Gastrocnemius medialis (tissue), 4 donors: ENCODE measurements at regions not wholly inside any gene's neighbourhood (a gene's known extent, or its start where the extent isn't known, plus 50 kb on each side); places are given as distances from the start of the nearest gene placed in this dataset.

Source experiments
- CTCF ChIP-seq, 5 experiments: fragments of 450-650 bp in 3 of 5; fragments of 200-600 bp in 2 of 5; sonication (generic) in 2 of 5; IDR thresholded peaks in 4 of 5; conservative IDR thresholded peaks in 1 of 5; 1 replicate in 4 of 5; 2 replicates in 1 of 5; pipeline ENCODE4 v1.5.1; 2016 to 2019; ENCODE audit warnings: antibody characterized with exemption in 5 of 5, mild to moderate bottlenecking in 3 of 5, moderate library complexity in 3 of 5
- POLR2A ChIP-seq, 2 donors: fragments of 450-650 bp; IDR thresholded peaks; one replicate each; pipeline ENCODE4 v1.6.1; 2017; ENCODE audit warnings: antibody characterized with exemption in 2 of 2, mild to moderate bottlenecking in 2 of 2, moderate library complexity in 2 of 2

DNA sequence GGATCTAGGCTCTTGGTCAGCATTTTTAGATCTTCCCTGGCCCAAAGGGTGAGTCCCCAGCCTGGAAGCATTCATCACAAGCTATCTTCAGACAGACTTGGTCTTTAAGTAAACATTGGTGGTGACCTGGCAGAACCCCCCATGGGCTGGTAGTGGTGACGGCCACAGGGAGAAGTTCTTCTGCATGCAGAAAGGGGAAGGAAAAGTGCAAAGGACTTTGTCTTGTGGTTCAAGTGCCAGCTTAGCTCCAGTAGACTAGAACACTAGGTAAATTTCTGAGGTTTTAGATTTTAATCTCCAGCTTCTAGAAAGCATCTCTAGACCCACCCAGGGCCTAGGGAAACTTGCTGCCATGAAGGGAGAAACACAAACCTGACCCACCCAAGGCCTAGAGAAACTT lies 584.0 kb downstream of the CHSY3 start:
- TF ChIP-seq CTCF (IDR thresholded peaks at IDR 0.05 in 4 of 5, conservative IDR thresholded peaks at IDR 0.05 in 1 of 5) (no peak), POLR2A (IDR thresholded peaks at IDR 0.05) (no peak)
